Activated T-cell treated with anti-CD3 and anti-CD28 coated beads, Interleukin-2, amount 50 U/mL, for 1 hour (primary cell): ENCODE measurements at regions not wholly inside any gene's neighbourhood (a gene's known extent, or its start where the extent isn't known, plus 50 kb on each side); places are given as distances from the start of the nearest gene placed in this dataset.
A peak's percentile ranks its signal among the peaks of the same experiment; 100 is the strongest.
"Not testable (repeated sequence)": the region's sequence is repeated elsewhere in the genome, so short reads cannot be mapped to it uniquely, and the experiment has no call there.

Source experiments
- DNase-seq: peaks from one replicate; pipeline ENCODE4 v3.0.0-alpha.2; 2020

GRCh38 chr6:27112974-27113373 lies 134.5 kb upstream of the PRSS16 start:
- DNase-seq, result no peak

- DNase-seq, result no peak
Measured at GRCh38 chr6:27119329-27119728, 128.2 kb upstream of the PRSS16 start.

- no peak for DNase-seq
Measured at GRCh38 chr6:27119761-27120160, 127.7 kb upstream of the PRSS16 start.

GRCh38 chr6:27121640-27122039 lies 125.9 kb upstream of the PRSS16 start:
- DNase-seq, result no peak

GRCh38 chr6:27124252-27124657 lies 123.2 kb upstream of the PRSS16 start:
- no peak for DNase-seq

- DNase-seq, result no peak
Measured at GRCh38 chr6:27126046-27126814, 121.3 kb upstream of the PRSS16 start.

GRCh38 chr6:27126815-27127537 lies 120.5 kb upstream of the PRSS16 start:
- DNase-seq, result peak; percentile 72

GRCh38 chr6:27127874-27128273 lies 119.6 kb upstream of the PRSS16 start:
- not testable (repeated sequence) for DNase-seq

GRCh38 chr6:27128311-27129094 lies 119.0 kb upstream of the PRSS16 start:
- no peak for DNase-seq

- DNase-seq, result no peak
Measured at GRCh38 chr6:27129095-27129815, 118.2 kb upstream of the PRSS16 start.

GRCh38 chr6:27129917-27130316 lies 117.6 kb upstream of the PRSS16 start:
- no peak for DNase-seq

- no peak for DNase-seq
Measured at GRCh38 chr6:27130668-27131428, 116.7 kb upstream of the PRSS16 start.

GRCh38 chr6:27132282-27132531 lies 115.3 kb upstream of the PRSS16 start:
- DNase-seq, result not testable (repeated sequence)

- DNase-seq, result peak; percentile 84
Measured at GRCh38 chr6:27132532-27133280, 114.8 kb upstream of the PRSS16 start.

GRCh38 chr6:27133281-27134227 lies 113.9 kb upstream of the PRSS16 start:
- DNase-seq, result peak; percentile 76

- no peak for DNase-seq
Measured at GRCh38 chr6:27135087-27135657, 112.3 kb upstream of the PRSS16 start.

GRCh38 chr6:27136077-27136644 lies 111.3 kb upstream of the PRSS16 start:
- DNase-seq, result no peak

GRCh38 chr6:27136978-27137814 lies 110.3 kb upstream of the PRSS16 start:
- DNase-seq, result no peak

- no peak for DNase-seq
Measured at GRCh38 chr6:27138406-27138805, 109.1 kb upstream of the PRSS16 start.
